MV-4-11 (cell line): ENCODE measurements at regions not wholly inside any gene's neighbourhood (a gene's known extent, or its start where the extent isn't known, plus 50 kb on each side); places are given as distances from the start of the nearest gene placed in this dataset.
A peak's percentile ranks its signal among the peaks of the same experiment; 100 is the strongest.

Experiments
- DNase-seq: peaks from one replicate; lab custom pipeline; 2025; lab: John Stamatoyannopoulos, UW

DNA sequence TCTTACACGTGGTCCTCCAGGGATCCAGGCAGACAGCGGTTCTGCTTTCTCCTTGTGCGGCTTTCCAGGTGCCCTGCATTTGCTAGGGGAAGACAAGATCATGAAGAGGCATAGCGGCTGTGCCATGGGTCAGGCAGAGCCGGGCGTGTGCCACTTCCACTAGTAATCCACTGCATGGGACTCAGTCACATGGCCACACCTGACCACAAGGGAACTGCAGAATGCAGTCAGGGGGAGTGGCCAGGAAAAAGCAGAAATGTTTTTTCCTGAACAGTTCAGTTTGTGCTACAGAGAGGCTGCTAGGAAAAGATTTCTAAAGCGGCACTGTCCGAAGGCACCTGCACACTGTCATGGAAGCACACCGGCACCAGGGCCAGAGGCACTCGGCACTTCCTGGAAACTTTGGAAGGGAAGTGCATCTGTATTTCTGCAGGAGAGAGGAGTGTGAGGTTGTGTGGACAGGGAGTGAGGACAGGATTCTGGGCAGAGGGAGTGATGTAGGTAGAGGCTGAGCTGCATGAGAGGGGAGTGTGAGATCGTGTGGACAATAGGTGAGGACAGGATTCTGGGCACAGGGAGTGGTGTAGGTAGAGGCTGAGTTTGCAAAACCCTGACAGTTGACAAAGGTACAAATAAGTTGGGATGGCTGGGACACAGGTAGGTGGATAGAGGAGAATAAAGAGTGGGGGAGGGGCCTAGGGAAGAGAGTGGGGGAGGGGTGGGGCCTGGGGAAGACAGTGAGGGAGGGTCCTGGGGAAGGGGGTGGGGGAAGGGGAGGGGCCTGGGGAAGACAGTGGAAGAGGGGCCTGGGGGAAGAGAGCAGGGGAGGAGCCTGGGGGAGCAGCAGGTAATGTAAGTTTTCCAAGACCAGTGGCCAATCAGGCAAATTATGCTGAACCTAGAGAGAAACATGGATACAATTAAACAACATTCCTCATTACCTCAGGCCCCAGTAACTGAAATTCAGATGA, 1436.3 kb downstream of the TBC1D22A start:
- DNase-seq, result peak; percentile 81

DNA sequence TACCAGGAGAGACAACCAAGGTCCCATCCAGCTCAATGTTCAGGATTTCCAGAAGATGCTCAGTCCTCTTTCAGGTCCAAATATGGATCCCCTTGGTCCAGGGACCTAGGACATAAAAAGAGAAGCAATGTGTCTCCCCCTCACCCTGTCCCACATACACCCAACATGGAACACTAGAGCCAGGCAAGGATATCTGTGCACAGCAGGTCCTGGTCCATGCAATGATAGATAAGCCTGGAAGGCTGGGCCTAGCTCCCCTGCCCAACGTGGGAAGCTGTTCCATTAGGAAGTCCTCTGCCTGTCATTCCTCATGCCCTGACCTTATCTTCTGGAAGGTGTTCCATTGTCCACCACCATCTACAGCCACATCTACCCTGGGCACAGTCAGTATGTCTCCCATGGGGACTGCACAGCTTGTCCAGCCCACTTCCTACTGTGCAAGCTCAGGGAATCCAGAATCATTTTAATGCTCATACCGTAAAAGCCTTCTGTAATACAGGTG, 1434.8 kb downstream of the TBC1D22A start:
- DNase-seq, result no peak

DNA sequence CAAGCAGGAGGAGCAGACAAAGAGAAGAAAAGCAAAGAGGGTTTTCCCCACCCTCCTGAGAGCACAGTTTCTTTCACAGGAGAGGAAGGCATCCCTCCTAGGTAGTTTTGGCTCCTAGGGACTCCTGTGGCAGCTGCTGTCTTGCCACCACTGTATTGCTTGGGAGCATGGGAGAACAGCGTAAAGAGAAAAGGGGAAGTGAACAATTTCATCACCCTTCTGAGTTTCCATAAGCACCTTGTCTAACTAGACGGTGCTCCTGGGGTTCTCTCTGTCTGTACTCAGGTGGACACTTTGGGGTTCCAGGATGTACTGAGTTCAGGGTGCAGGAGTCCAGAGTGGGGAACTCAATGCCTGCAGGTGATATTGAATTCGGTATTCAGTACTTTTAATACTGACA, 1430.5 kb downstream of the TBC1D22A start:
- DNase-seq, result peak; percentile 80

DNA sequence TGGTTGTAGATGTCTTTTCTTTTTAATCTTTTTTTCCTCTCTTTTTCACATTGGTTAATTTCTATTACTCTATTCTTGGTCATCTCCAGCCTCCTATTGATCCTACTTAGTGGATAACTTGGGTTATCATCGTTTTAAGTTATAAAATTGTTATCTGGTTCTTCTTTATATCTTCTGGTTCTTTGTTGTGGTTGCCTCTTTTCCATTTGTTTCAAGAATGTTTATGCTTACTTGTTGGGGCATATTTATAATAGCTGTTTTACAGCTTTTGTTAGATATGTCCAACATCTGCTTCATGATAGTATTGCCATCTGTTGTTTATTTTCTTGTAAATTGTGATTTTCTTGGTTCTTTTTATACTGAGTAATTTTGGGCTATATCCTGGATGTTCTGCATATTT, 1429.6 kb downstream of the TBC1D22A start:
- DNase-seq, result no peak

DNA sequence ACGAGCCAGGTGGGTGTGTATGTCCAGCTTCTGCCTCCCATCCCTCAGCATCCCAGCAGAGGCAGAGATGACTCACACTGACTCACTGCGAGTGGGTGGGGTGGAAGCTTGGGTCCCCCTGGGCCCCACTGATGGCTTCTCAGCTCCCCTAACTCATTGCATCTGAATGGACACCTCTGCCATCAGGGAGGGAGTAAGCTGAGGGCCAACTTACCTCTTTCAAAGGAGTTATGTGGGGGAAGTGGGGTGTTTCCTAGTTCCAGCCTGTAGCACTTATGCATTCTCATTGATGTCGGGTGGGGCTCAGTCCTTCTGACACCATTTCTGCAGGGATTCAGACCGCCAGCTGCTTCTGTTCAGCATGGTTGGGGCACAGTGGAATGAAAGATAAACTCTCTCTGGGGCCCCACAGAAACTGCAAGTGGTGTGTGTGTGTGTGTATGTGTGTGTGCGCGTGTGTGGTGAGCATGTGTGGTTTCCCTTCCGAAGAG, 1425.8 kb downstream of the TBC1D22A start:
- DNase-seq, result no peak

DNA sequence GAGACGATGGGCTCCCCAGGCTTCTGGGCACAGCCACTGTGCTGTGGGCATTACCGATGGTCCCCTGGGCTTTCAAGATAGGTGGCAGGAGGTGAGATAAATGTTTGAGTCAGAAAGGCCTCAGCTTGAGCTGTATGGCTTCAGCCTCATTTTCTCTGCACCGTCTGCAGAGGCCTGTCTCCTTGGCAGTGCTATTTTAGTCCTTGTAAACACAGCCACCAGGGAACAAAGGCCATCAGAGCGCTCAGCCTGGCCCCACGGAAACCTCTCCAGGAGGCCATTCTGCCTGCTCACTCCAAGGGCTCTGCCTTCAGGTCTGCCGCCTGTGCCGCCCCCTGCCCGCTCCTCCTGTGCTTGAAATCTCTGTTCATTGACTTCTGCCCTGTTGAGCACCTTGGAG, 1424.9 kb downstream of the TBC1D22A start:
- no peak for DNase-seq

DNA sequence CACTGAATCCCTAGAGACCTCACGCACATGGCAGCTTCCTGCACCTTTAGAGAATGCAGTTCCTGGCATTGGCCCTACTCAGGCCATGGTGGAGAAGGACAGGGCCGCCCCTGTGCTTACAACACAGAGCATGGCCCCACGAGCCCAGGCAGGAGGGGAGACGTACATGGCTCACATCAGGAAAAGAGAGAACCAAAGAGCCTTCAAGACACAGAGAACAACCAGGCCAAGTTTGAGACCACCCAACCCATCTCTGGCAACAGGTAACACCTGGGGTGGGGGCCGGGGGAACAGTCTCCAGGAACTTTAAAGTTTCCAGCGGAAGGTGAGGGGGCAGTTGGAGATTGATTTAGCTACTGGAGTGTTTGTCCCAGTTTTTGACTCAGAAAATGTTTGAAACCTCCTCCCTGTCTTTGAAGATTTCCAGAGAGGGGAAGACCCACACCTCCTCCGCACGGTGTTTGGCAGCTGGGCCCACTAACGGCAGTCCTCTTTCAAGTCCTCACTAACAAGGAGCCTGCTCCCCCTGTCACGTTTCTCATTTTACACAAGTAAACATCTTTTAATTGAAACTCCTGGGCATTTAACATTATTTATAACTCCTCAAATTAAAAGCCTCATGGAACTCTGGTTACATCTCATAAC, 1423.8 kb downstream of the TBC1D22A start:
- DNase-seq, result no peak

DNA sequence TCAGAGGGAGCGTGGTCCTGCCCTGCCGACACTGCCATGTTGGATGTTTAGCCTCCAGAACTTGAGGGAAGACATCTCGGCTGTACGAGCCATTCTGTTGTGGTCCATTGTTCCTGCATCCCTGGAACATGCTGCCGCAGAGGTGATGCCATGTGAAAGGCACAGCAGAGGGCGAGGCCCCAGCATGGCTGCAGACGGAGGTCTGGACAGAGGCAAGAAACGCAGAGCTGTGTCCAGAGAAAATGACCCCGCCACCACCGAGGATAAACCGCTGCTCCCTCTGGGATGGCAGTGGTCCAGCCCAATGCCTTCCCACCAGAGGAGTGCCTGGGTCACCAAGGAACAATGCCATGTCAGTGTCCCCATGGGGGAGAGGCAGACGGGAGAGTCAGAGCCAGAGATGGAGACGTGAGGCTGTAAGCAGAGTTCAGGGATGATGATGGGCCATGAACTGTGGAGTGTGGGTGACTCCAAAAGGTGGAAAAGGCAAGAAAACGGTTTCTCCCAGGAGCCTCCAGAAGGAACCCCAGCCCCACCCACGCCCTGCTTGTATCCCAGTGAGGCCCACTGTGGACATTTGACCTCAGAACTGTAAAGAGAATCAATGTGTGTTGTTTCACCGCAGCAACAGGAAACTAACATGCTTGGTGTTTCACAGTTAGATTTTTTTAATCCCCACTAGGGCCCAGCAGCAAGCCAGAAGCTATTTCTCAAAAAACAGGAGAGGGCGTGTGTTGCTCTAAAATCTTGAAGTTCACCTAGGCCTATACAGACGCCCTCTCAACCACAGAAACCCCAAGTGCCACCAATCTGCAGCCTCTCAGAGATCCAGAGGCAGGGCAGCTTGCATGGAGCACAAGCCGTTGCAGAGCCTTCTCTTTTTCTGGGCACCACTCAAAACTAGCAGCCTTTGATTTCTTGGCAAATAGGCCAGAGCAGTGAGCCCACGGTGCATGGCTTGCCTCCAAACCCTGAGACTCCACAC, 1422.9 kb downstream of the TBC1D22A start:
- DNase-seq, result peak; percentile 78

DNA sequence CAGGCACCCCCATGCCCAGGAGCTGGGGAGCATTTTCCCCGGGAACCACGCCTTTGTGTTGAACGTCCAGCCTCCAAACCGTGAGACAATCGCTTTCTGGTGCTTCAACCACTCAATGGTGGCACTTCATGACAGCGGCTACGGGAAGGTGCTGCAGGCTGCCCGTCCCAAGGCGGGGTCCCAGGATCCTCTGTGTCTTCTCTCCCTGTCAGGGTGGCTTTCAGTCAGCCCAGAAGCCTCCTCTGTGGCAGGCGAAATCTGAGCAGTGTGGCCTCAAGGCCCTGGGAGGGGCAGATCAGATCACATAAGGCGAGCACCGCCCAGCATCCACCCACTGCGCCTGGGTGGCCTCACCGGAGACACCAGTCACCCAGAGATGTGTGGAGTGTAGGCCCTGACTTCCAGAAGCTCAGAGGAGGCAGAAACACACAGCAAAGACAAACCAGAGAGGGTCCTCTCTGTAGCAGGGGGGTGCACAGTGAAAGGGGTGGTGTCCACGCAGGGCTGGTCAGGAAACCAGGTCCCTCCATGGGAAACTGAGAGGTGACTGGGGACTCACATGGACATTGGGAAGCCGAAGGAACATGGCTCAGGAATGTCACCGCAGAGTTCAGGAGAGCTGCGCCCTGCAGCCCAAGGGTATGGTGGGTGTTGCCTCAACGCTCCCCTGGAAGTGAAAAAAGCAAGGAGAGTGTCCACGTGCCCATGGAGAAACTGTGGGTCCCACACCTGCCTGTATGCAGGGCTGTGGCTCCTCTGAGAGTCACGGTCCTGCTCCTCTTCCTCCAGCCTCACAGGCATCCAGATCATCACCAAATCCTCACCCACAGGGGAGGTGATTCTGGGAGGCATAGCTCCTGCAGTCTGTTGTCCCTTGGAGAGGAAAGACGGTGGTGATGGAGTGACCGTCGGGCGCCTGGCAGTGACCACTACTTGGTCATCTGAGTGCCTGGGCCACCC, 1420.7 kb downstream of the TBC1D22A start:
- DNase-seq, result no peak

DNA sequence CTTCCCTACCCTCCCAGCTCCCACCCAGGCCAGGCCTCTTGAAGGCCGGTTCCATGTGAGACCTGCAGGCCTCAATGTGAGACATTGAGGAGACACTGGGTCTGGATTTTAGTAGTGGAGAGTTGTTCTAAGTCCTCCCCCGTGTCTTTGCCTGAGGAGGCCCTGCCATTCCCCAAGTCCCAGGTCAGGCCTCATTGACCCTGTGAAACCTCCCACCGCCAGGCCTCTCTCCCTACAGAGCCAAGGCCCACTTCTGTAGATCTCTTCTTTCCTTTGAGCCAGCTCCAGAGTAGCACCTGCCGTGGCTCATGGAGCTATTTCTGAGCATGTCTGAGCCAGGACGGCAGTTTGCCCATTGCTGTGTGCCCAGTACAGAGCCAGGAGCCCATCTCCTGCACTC, 1419.6 kb downstream of the TBC1D22A start:
- DNase-seq, result no peak

DNA sequence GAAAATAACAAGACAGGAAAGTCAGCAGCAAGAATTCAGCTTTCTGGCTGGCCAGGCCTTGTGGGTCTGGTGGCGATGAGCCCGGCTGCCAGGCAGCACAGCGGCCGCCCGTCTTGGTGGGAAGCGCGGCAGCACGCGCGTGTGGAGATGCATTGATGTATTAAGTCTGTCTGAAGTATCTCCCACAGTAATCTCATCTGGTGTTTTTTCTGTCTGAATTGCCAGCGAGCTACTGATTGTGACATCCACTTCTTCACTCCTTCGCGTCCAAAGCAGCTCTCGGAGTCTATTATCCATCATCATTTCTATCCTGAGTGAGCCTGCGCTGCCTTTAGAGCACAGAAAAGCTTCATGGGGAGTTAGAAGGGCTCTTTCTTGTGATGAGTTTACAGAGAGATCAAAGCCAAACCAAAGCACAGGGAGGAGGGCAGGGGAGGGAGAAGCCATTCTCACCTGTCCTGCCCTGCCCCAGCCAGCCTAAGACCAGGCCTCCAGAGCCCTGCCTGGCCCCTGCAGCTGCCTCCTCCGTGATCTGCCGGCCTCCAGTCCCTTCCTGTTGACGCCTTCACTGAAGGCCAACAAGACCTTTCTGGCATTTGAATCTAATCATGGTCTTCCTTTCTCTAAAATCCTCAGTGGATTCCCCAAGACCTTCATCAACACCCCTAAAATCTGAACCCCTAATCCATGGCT, 1419.0 kb downstream of the TBC1D22A start:
- DNase-seq, result no peak

DNA sequence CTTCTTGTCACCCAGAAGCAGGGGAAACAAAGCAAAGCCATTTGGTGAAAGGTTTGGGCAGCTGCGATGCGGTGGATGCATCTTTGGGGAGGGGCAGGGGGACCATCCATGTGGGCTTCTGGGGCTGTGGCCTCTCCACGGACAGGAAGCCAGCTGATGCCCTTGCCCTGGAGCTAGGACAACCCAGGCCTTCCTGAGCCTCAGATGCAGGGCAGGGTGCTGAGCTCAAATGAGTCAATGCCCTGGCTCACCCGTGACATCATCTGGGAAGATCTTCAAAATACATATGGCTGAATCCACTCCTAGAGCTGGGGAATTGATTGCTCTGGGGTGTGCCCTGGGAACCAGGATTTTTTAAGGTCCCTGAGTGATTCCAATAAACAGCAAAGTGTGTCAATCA, 1418.2 kb downstream of the TBC1D22A start:
- no peak for DNase-seq

DNA sequence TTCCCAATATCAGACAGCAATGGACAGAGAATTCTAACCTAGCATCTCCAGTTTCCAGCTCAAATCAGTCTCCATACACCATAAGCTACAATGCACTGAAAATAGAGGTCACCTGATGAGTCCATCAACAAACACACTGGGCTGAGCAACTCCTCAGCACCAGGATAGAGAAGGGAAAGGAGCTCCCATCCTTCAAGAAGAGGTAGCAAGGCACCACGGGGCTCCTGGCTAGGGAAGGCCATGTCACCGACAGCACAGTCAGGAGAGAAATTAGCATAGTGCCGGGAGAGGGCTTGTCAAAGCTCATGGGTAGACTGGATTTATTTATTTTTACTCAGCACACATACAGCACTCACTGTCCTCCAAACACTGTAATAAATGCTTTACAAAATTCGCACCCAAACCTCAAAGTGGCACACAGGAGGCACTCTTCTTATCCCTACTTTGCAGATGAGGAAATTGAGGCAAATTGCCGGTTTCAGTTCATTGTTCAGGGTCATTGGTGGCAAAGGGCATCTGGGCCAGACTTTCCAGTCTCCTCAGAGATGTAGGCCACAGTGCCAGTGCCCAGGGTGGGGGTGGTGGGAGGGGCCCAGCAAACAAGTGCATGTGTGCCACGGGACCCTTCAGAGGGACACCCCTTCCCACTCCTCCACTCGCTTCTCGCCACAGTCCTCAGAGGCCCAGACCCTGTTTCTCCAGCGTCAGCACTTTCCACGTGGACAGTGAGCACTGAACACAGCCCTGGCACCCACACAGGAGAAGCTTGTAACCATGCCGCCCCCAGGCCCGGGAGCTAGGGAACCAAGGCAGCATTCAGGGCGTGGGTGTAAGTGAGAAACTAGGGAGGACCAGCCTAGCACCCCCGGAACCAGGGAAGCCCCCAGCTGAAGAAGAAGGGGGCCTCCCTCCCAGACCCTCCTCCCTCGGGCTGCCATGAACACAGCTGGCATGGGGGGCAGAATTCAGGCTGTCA, 1417.4 kb downstream of the TBC1D22A start:
- no peak for DNase-seq

DNA sequence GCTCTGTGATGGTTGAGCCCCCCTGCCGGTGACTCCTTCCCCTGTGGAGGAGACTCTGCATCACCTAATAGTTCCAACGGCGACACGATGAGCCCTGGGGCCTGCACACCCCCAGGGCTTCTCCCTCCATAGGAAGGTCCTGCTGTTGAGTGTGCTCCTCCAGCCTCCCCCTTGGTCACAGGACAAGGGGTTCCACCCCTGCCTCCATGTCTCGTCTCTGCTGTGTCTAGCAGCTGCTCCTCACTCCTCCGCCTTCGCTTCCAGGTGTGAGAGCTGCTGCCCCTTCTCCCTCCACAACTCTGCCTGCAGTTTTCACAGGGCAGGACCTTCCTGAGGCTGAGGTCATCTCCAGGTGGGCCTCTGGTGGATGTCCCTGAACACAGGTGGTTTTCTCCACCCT, 1416.1 kb downstream of the TBC1D22A start:
- no peak for DNase-seq

DNA sequence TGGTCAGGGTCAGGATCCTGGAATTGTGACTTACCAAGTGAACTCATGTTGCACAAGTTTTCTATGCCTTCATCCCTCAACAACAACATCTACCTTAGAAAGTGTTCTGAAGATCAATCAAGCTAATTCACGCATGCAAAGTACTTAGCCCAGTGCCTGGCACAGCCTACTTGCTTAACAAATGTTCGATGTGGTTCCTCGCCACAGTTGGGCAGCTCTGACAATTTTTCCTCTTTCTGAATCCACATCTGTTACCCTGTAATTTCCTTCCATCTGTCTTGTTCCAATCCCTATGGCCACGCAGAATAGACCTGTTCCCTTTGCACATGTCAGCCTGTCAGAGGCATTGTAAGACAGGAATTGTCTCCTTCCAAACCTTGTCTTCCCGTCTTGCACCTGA, 1415.2 kb downstream of the TBC1D22A start:
- no peak for DNase-seq

DNA sequence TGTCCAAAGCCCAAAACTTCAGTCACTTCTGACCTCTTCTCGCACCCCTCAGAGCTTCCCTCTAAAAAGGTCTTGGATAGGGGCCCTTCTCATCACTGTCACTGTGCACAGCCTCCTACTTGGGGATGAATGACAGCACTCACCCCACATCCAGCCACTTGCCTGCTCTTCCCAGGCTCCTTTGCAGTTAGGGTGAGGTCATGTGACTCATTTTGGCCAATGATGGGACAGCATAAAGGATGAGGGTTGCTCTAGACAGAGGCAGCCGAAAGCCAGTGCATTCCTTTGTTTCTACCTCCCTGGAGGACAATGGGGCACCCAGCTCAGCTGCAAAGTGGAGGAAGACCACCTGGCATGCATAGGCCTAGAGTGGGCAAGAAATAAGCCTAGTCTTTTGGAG, 1413.3 kb downstream of the TBC1D22A start:
- DNase-seq, result no peak

DNA sequence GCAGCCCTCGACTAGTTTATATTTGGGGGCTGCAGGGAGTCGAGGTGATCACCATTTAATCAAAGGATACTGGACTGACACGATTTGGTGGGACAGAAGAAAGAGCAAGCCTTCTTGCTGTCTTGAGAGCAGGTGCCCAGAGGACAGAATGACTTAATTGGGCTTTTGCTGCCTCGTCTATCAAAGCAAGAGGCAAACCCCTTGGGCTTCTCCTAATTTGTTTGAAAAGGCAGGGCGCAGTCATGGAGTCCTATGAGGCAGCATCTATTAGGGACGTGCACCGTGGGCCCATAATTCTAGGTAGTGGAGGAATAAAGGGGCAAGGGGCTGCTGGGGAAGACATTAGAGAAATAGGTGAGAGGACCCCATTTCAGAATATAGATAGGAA, 1411.3 kb downstream of the TBC1D22A start:
- no peak for DNase-seq

DNA sequence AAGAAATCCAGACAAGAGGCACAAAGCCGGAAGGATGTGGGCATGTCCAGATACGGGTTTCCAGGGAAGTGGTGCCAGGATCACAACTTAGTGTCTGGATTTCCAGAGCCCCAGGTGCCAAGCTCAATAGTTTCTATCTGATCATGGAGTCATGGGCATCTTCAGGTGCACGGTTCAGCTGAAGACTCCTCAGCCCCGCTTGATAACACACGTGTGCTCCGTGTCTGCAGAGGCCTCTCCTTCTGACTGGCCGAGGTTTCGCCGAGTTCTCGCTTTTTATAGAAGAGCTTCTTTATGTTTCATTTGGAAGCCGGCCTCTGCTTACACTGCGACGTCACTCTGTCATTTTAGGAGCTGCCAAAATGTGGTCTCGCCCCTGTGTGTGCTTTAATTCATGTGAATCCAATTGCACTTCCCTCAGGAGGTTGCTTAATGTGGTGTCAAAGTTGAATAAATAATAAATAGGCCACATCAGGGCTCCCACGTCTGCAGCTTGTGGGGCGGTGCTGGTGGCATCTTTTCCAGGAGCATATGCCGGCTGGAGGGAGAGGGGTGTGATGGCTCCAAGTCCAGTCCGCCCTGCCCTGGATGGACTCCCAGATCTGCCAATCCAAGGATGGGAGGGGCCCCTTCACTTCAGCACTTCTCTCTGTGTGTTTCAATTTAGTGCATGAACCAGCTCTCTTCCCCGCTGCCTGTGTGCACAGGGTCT, 1410.8 kb downstream of the TBC1D22A start:
- DNase-seq, result no peak
